ENCODE measurements at regions not wholly inside any gene's neighbourhood (a gene's known extent, or its start where the extent isn't known, plus 50 kb on each side); places are given as distances from the start of the nearest gene placed in this dataset.

DNA sequence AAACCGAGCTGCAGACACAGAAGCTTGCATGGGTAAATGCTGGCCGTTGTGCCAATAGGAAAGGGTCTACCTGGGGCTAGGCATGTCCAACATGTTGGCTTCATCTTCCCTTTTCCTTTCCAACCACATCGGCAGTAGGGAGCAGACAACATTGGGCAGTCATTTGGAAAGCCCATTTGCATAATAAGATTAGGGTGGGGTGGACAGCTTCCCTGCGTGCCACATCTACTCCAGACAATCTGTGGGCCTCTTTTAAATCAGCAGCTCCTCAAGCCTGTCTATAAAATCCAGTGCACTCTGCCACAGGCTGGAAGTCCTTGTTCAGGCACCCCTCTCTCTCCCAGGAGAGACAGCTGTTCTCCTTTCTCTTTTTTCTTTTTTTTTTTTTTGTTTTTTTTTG is 203.6 kb upstream of the KYNU start:
- TF ChIP-seq POLR2A (IDR thresholded peaks at IDR 0.05) (no peak), CTCF (IDR thresholded peaks at IDR 0.05 in 4 of 5, conservative IDR thresholded peaks at IDR 0.05 in 1 of 5) (no peak)

Measured in gastrocnemius medialis (tissue), 4 donors.